ENCODE measurements at regions not wholly inside any gene's neighbourhood (a gene's known extent, or its start where the extent isn't known, plus 50 kb on each side); places are given as distances from the start of the nearest gene placed in this dataset.

DNA sequence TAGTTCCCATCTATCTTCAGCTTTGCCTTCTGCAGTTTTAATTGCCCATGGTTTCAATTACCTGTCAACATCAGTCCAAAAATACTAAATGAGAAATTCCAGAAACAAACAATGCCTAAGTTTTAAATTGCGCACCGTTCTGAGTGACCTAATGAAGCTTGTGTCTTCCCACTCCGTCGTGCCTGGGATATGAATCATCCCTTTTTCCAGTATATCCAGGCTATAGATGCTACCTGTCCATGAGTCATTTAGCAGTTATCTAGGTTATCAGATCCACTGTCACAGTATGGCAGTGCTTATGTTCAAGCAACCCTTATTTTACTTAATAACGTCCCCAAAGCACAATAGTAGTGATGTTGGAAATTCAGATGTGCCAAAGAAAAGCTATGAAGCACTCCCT lies 363.6 kb upstream of the FAM241A start:
- TF ChIP-seq GATA2 (IDR thresholded peaks at IDR 0.05; ENCODE audit: insufficient read depth, insufficient read length, low read depth, low read length) (no peak), MAX (IDR thresholded peaks at IDR 0.05; ENCODE audit: insufficient read depth, insufficient read length) (no peak), CTCF (IDR thresholded peaks at IDR 0.05; ENCODE audit: extremely low read depth in 1 of 2, insufficient read depth in 1 of 2, low read depth in 1 of 2, low read length in 2 of 2) (no peak), POLR2A (IDR thresholded peaks at IDR 0.05; ENCODE audit: low read depth, low read length) (no peak), MYC (IDR thresholded peaks at IDR 0.05; ENCODE audit: low read depth, low read length) (no peak), EZH2 (IDR thresholded peaks at IDR 0.05; ENCODE audit: borderline replicate concordance, low read depth, low read length, severe bottlenecking) (no peak), FOS (IDR thresholded peaks at IDR 0.05; ENCODE audit: borderline replicate concordance, insufficient read depth, low read length) (no peak), JUN (IDR thresholded peaks at IDR 0.05; ENCODE audit: borderline replicate concordance, insufficient read depth, insufficient read length, low read depth) (no peak), POLR2AphosphoS5 (IDR thresholded peaks at IDR 0.05; ENCODE audit: insufficient read depth, low read depth, low read length) (no peak)
- intact Hi-C loops (cut with micrococcal nuclease) = no loop called here
- no peak overlapping the region for H2AFZ ChIP-seq (ENCODE audit: low read depth, low read length)
- dilution Hi-C loops (cut with MboI; ENCODE audit: extremely low pct_ligation_motif_present, low sequenced_read_pairs) = no loop called here
- no peaks in the 10 kb centered on the region for H3K4me1 ChIP-seq (ENCODE audit: control insufficient read depth, extremely low read depth, insufficient read depth, low read length)
- no peaks in the 10 kb centered on the region for H3K36me3 ChIP-seq (ENCODE audit: control insufficient read depth in 2 of 2, extremely low read depth in 1 of 2, insufficient read depth in 2 of 2, low read length in 2 of 2)
- H4K20me1 ChIP-seq (replicated peaks; ENCODE audit: control insufficient read depth, extremely low read depth, insufficient read depth, low read length) = no peaks in the 10 kb centered on the region
- peaks cover 0 to 21% of the 10 kb centered on the region in 2 experiments for H3K27me3 ChIP-seq (ENCODE audit: control insufficient read depth in 2 of 2, insufficient read depth in 2 of 2, low read length in 2 of 2)
- H3K4me3 ChIP-seq (replicated peaks in 1 of 3; ENCODE audit: insufficient read depth in 1 of 3, low read depth in 1 of 3, low read length in 3 of 3) = no peak overlapping the region
- CTCF ChIA-PET = no interaction called here
- H3K4me2 ChIP-seq (ENCODE audit: insufficient read depth, low read length) = no peak overlapping the region
- no TSS peak for BruUV-seq (replicated peaks)
- no peak overlapping the region for H3K9ac ChIP-seq (replicated peaks; ENCODE audit: extremely low read depth, insufficient read depth, low read length)
- H3K9me1 ChIP-seq (replicated peaks; ENCODE audit: control insufficient read depth, extremely low read depth, insufficient read depth, low read length) = no peaks in the 10 kb centered on the region
- DNase-seq (ENCODE audit: low read depth, low spot score) (no peak), FAIRE-seq (no peak)
- POLR2A ChIA-PET = no interaction called here
- no peaks in the 10 kb centered on the region for H3K9me3 ChIP-seq (replicated peaks; ENCODE audit: control insufficient read depth, insufficient read depth, low read length)
- H3K27ac ChIP-seq (ENCODE audit: insufficient read depth, low read depth, low read length) = no peak overlapping the region
- no peaks in the 10 kb centered on the region for H3K79me2 ChIP-seq (ENCODE audit: control insufficient read depth, insufficient read depth, low read length)

Data from endothelial cell of umbilical vein (primary cell).